Mucosa of descending colon (tissue), 3 donors: ENCODE measurements at regions not wholly inside any gene's neighbourhood (a gene's known extent, or its start where the extent isn't known, plus 50 kb on each side); places are given as distances from the start of the nearest gene placed in this dataset.

Source experiments
- ATAC-seq: fragments of 200-7000 bp; cut with Tn5 transposase; one replicate; pipeline ENCODE4 v1.9.1; 2020; ENCODE audit warnings: mild to moderate bottlenecking, moderate library complexity
- DNase-seq, 3 donors: peaks; one replicate each; pipeline ENCODE4 v3.0.0-alpha.2; 2020
- H3K36me3 ChIP-seq: fragments of 200-600 bp; one replicate; pipeline ENCODE4 v1.8.0; 2021; ENCODE audit warnings: low read depth, mild to moderate bottlenecking
- H3K4me1 ChIP-seq: fragments of 200-600 bp; one replicate; pipeline ENCODE4 v1.8.0; 2021; ENCODE audit warnings: low read depth, mild to moderate bottlenecking
- H3K4me3 ChIP-seq: fragments of 200-600 bp; one replicate; pipeline ENCODE4 v1.8.0; 2021; ENCODE audit warnings: mild to moderate bottlenecking
- H3K9me3 ChIP-seq: fragments of 200-600 bp; one replicate; pipeline ENCODE4 v1.8.0; 2021; ENCODE audit warnings: mild to moderate bottlenecking
- intact Hi-C, 2 donors: fragments of 100-400 bp; cut with DNase I in 1 of 2; cut with micrococcal nuclease in 1 of 2; formaldehyde crosslinking; loops; one replicate each; pipeline versions ENCODE4 v1.11.0 to v1.11.1; 2022; cut with DNase I, micrococcal nuclease
- TF ChIP-seq, protein P1 (sequence below): fragments of 200-600 bp; IDR thresholded peaks from one replicate; pipeline ENCODE4 v1.8.0; 2022; ENCODE audit warnings: antibody characterized with exemption, mild to moderate bottlenecking
- donor health status: DM: no; HTN: no; CAD: no; lungs with moderate emphysema.
- donor health status: DM: no; HTN: no; CAD: no.
- donor health status: DM: no; HTN: yes; CAD: no.

DNA sequence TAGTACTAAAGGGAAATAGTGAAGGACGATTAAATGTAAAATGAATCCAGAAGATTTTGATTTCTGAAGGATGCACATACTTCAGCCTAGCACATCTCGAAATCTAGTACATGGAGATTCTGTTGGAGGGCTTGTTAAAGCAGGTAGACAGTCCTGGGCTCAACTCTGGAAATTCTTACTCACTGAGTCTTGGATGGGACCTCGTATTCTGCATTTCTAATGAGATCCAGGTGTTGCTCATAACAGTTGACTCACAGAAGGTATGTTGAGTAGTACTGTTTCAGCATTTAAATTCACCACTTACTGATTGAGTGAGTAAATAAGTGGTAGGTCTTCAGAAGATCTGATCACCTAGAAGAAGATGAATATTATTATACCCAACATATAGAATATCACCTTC, 623.4 kb upstream of the SGO1 start:
- no peaks in the 10 kb centered on the region for H3K36me3 ChIP-seq
- no peaks in the 10 kb centered on the region for H3K4me1 ChIP-seq
- TF ChIP-seq, protein P1, sequence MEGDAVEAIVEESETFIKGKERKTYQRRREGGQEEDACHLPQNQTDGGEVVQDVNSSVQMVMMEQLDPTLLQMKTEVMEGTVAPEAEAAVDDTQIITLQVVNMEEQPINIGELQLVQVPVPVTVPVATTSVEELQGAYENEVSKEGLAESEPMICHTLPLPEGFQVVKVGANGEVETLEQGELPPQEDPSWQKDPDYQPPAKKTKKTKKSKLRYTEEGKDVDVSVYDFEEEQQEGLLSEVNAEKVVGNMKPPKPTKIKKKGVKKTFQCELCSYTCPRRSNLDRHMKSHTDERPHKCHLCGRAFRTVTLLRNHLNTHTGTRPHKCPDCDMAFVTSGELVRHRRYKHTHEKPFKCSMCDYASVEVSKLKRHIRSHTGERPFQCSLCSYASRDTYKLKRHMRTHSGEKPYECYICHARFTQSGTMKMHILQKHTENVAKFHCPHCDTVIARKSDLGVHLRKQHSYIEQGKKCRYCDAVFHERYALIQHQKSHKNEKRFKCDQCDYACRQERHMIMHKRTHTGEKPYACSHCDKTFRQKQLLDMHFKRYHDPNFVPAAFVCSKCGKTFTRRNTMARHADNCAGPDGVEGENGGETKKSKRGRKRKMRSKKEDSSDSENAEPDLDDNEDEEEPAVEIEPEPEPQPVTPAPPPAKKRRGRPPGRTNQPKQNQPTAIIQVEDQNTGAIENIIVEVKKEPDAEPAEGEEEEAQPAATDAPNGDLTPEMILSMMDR, result no peak
- no peak for ATAC-seq
- no peak overlapping the region for H3K4me3 ChIP-seq
- DNase-seq, result no peak
- intact Hi-C loops, result no loop called here
- H3K9me3 ChIP-seq, result peaks cover 55% of the 10 kb centered on the region

DNA sequence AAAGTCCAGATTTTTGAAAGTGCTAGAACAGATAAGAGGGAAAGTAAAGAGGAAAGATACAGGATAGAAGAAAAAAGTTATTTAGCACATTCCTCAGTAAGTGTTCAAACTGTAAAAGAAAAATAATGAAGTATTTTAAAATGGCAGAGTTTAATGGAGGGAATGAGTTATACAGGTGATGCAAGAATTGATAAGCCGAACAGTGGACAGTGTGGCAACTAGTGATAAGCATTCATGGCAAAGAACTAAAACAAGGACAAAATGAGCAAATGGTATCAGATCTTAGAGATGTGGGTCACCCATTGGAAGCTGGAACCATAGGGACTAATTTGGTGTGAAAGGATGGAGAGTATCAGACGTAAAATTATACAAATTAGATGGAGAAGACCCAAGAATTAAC, 622.9 kb upstream of the SGO1 start:
- Histone ChIP-seq H3K9me3 (peaks cover 55% of the 10 kb centered on the region), H3K36me3 (no peaks in the 10 kb centered on the region), H3K4me3 (no peak overlapping the region), H3K4me1 (no peaks in the 10 kb centered on the region)
- TF ChIP-seq, protein P1, result no peak
- ATAC-seq (no peak), DNase-seq (no peak)
- intact Hi-C loops, result no loop called here

DNA sequence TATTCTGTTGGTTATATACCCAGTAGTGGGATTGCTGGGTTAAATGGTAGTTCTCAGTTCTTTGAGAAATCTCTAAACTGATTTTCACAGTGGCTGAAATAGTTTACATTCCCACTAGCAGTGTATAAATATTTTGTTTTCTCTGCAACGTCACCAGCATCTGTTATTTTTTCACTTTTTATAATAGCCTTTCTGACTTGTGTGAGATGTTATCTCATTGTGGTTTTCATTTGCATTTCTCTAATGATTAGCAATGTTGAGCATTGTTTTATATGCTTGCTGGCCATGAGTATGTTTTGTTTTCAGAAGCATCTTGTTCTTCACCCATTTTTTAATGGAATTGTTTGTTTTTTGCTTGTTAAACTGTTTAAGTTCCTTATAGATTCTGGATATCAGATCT, 612.7 kb upstream of the SGO1 start:
- Histone ChIP-seq H3K4me1 (no peaks in the 10 kb centered on the region), H3K9me3 (peaks cover 50% of the 10 kb centered on the region), H3K36me3 (no peaks in the 10 kb centered on the region), H3K4me3 (no peak overlapping the region)
- intact Hi-C loops, result no loop called here
- DNase-seq, result no peak
- TF ChIP-seq, protein P1, result no peak
- ATAC-seq, result no peak

DNA sequence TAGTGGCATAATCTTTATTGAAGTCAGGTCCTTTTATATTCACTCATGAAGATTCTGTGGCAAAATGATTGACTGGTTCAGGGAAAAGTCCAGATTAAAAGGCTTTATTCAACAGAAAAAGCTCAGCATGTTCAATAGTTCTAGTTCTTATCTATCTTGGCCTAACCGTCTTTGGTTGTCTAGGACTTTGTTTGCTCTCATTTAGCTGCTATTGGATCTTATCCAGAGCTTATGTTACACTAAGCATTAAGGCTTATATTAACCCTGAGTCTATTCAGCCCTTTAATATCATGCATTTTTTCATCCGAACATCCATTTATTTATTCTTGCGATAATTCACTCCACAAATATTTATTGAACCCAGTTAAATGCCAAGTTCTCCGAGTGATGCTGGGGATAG, 601.0 kb upstream of the SGO1 start:
- TF ChIP-seq, protein P1, result no peak
- Histone ChIP-seq H3K36me3 (no peaks in the 10 kb centered on the region), H3K4me1 (no peaks in the 10 kb centered on the region)

DNA sequence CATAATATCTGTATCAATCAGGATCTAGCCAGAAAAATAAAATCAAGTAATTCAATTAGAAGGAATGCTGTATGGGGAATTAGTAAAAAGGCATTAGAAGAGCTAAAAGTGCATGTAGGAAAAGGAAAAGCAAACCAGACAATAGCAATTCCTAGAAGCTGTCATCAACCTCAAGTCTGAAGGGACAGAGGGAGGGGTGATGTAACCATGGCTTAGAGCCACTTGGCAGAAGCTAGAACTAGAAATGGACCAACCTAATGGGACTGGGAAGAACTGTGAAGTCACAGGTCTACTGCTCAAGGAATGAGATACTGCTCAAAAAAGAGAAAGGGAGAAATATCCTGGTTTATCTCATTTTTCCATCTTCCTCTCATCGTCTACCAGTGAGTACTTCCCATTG, 590.7 kb upstream of the SGO1 start:
- ATAC-seq, result no peak
- DNase-seq, result no peak
- intact Hi-C loops, result no loop called here

More for the DNA sequence above, 601.0 kb upstream of the SGO1 start:
- H3K9me3 ChIP-seq, result peaks cover 31% of the 10 kb centered on the region
- intact Hi-C loops, result no loop called here
- ATAC-seq (no peak), DNase-seq (no peak)
- no peak overlapping the region for H3K4me3 ChIP-seq

More for the DNA sequence above, 590.7 kb upstream of the SGO1 start:
- Histone ChIP-seq H3K4me3 (no peak overlapping the region), H3K4me1 (no peaks in the 10 kb centered on the region), H3K36me3 (no peaks in the 10 kb centered on the region), H3K9me3 (peaks cover 34% of the 10 kb centered on the region)
- TF ChIP-seq, protein P1, result no peak
